Fibroblast of pulmonary artery (primary cell): ENCODE measurements at regions not wholly inside any gene's neighbourhood (a gene's known extent, or its start where the extent isn't known, plus 50 kb on each side); places are given as distances from the start of the nearest gene placed in this dataset.

Experiments
- DNase-seq: peaks from one replicate; pipeline ENCODE4 v3.0.0-alpha.2; 2010; ENCODE audit warnings: low read depth
- H3K4me3 ChIP-seq: replicated peaks from 2 replicates; pipeline ENCODE4 v1.5.1; 2011; ENCODE audit warnings: low read depth, mild to moderate bottlenecking, control low read depth, low read length, moderate library complexity
- CTCF ChIP-seq: IDR thresholded peaks from 2 replicates; pipeline ENCODE4 v1.5.1; 2011; ENCODE audit warnings: mild to moderate bottlenecking, control low read depth, low read length, inconsistent platforms; ENCODE audit errors: missing control alignments

DNA sequence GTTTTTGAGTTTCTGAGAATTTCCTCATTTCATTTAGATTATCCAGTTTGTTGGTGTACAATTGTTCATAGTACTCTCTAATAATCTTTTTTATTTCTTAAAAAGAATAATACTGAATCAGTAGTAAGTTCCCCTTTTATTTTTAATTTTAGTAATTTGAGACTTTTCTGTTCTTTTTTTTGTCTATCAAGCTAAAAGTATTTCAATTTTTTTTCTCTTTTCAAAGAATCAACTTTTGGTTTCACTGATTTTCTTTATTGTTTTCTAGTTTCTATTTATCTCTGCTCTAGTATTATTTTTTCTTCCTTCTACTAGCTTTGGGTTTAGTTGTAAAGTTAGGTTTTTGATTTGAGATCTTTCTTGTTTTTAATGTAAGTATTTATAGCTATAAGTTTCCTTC lies 60.6 kb upstream of the ARL15 start:
- no peak for DNase-seq
- no peak for TF ChIP-seq CTCF
- H3K4me3 ChIP-seq, result no peak overlapping the region

- no peak overlapping the region for H3K4me3 ChIP-seq
- no peak for TF ChIP-seq CTCF
- no peak for DNase-seq
Observed at GRCh38 chr5:54367844-54368243, 57.5 kb upstream of the ARL15 start.

DNA sequence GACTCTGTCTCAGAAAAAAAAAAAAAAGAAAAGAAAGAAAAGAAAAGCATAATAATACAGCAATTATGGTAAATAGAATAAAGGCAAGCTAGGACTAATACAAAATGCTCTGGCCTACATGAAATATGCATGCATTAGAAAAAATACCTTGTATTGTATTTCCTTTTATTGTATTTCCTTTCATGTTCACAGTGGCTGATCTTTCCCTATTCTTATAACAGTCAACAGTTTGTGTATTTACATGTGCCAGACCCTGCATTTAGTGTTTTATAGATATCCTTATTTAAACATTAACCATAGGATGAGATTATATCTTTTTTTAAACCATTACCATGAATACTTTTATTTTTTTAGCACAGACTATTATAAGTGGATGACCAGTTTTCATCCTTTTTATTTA lies 56.3 kb upstream of the ARL15 start:
- no peak for DNase-seq
- no peak overlapping the region for H3K4me3 ChIP-seq
- TF ChIP-seq CTCF, result no peak

DNA sequence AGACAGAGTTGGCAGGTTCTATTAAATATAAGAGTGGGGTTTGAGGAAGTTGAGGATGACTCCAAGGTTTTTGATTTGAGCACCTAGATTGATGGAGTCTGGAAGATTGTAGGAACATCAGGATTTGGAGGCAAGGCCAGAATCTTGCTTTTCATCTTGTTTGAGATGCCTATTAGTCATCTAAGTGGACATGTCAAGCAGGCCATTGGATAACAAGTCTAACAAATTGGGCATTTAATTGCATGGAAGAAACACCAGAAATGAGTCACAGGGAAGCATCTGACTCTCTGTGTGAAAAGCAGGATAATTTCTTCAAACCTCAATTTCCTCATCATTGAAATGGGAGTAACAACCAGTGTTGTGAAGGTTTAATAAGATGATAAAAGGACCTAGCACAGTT lies 53.3 kb upstream of the ARL15 start:
- no peak overlapping the region for H3K4me3 ChIP-seq
- DNase-seq, result no peak
- no peak for TF ChIP-seq CTCF

GRCh38 chr5:54362992-54363625 lies 52.7 kb upstream of the ARL15 start:
- TF ChIP-seq CTCF, result no peak
- no peak overlapping the region for H3K4me3 ChIP-seq
- no peak for DNase-seq

DNA sequence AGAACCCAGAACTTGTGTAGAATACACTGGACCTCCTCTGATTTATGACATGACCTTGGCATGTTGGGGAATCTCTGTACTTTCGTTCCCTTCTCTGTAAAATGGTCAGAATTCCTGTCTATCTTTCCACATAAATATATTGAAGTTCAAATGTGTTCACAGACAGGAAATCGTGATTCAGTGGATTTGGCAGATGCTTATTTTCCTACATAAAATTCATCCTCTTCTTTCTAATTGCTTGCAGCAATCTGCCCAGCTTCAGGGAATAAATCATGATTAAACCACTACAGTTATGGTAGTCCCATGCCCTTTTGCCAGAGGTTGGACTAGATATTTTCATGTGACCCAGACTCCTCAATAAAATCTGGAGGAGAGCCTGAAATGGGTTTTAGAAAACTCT lies 52.1 kb upstream of the ARL15 start:
- DNase-seq, result peak; percentile 59
- no peak overlapping the region for H3K4me3 ChIP-seq

More for the DNA sequence above, 52.1 kb upstream of the ARL15 start:
- no peak for TF ChIP-seq CTCF
